Mesendoderm (in vitro differentiated cells): ENCODE measurements at regions not wholly inside any gene's neighbourhood (a gene's known extent, or its start where the extent isn't known, plus 50 kb on each side); places are given as distances from the start of the nearest gene placed in this dataset.

Experiments used
- DNase-seq: peaks from one replicate; pipeline ENCODE4 v3.0.0; 2013
- H2AK5ac ChIP-seq: 2 replicates; pipeline ENCODE4 v1.6.1; 2013; ENCODE audit warnings: low read length, inconsistent platforms
- H2BK120ac ChIP-seq: 2 replicates; pipeline ENCODE4 v1.6.1; 2013; ENCODE audit warnings: low read depth, mild to moderate bottlenecking, low read length, moderate library complexity, mixed read lengths
- H2BK15ac ChIP-seq: replicated peaks from 2 replicates; pipeline ENCODE4 v1.6.1; 2013; ENCODE audit warnings: low read depth, mild to moderate bottlenecking, moderate library complexity
- H2BK5ac ChIP-seq: 2 replicates; pipeline ENCODE4 v1.6.1; 2013; ENCODE audit warnings: low read length, inconsistent platforms
- H3K18ac ChIP-seq: 2 replicates; pipeline ENCODE4 v1.6.1; 2013; ENCODE audit warnings: mild to moderate bottlenecking, low read length, mixed read lengths
- H3K23ac ChIP-seq: one replicate; pipeline ENCODE4 v1.6.1; 2013; ENCODE audit warnings: low read length
- H3K27ac ChIP-seq: 2 replicates; pipeline ENCODE4 v1.5.1; 2013; ENCODE audit warnings: low read depth, mild to moderate bottlenecking, inconsistent platforms, low read length, moderate library complexity
- H3K27me3 ChIP-seq: 2 replicates; pipeline ENCODE4 v1.6.1; 2013; ENCODE audit warnings: low read length, control low read depth, mild to moderate bottlenecking, inconsistent platforms; ENCODE audit not compliant: insufficient read depth, poor library complexity
- H3K36me3 ChIP-seq: 2 replicates; pipeline ENCODE4 v1.6.1; 2013; ENCODE audit warnings: low read length, inconsistent platforms; ENCODE audit not compliant: control insufficient read depth, insufficient read depth
- H3K4ac ChIP-seq: one replicate; pipeline ENCODE4 v1.6.1; 2013; ENCODE audit warnings: low read depth, mild to moderate bottlenecking, low read length, moderate library complexity
- H3K4me1 ChIP-seq: 2 replicates; pipeline ENCODE4 v1.6.1; 2013; ENCODE audit warnings: low read depth, low read length, inconsistent platforms; ENCODE audit not compliant: control insufficient read depth
- H3K4me2 ChIP-seq: 2 replicates; pipeline ENCODE4 v1.6.1; 2013; ENCODE audit warnings: low read length
- H3K4me3 ChIP-seq: 2 replicates; pipeline ENCODE4 v1.5.1; 2013; ENCODE audit warnings: mild to moderate bottlenecking, low read length
- H3K56ac ChIP-seq: one replicate; pipeline ENCODE4 v1.6.1; 2013; ENCODE audit warnings: low read length
- H3K79me1 ChIP-seq: 2 replicates; pipeline ENCODE4 v1.6.1; 2013; ENCODE audit warnings: low read length, inconsistent platforms
- H3K79me2 ChIP-seq: 2 replicates; pipeline ENCODE4 v1.6.1; 2013; ENCODE audit warnings: mild to moderate bottlenecking, low read length; ENCODE audit not compliant: control insufficient read depth, insufficient read depth
- H3K9ac ChIP-seq: 2 replicates; pipeline ENCODE4 v1.6.1; 2013; ENCODE audit warnings: low read length, inconsistent platforms
- H4K5ac ChIP-seq: one replicate; pipeline ENCODE4 v1.6.1; 2013; ENCODE audit warnings: low read length
- H4K8ac ChIP-seq: one replicate; pipeline ENCODE4 v1.6.1; 2013; ENCODE audit warnings: low read depth, mild to moderate bottlenecking, control low read depth, low read length, moderate library complexity
- WGBS: extraction: QIAGEN DNeasy Blood & Tissue Kit; methylation state at CpG from one replicate; pipeline ENCODE4 v1.1.7; 2013; ENCODE audit warnings: low lambda C conversion rate, missing lambda C conversion rate; ENCODE audit not compliant: insufficient coverage; ENCODE audit errors: extremely low coverage; 5-methylcytosine and 5-hydroxymethylcytosine counted together

DNA sequence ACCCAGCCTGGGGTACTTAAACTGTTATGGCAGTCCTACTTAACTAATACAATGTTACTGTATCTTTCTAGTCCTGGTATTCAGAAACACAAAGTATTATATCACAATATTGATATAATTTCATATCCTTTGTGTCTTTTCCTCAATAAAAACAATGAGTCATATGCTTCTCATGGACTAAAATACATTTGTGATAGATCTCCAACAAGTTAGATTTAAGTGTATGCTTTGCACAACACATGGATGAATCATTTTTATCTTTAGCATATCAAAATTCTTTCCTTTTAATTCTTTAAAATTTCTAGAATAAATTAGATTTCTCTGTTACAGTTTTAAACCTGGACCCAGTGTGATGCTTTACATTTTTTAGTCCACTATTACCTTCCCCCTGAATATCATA lies 1357.8 kb upstream of the ATXN8OS start:
- no peaks in the 10 kb centered on the region for H3K36me3 ChIP-seq
- no peak for DNase-seq
- H2BK5ac ChIP-seq: no peak overlapping the region
- no peaks in the 10 kb centered on the region for H3K79me1 ChIP-seq
- no peak overlapping the region for H4K8ac ChIP-seq
- no peak overlapping the region for H3K27ac ChIP-seq
- H3K27me3 ChIP-seq: no peaks in the 10 kb centered on the region
- no peak overlapping the region for H3K56ac ChIP-seq
- no peak overlapping the region for H3K4me2 ChIP-seq
- H3K4me3 ChIP-seq: no peak overlapping the region
- H3K79me2 ChIP-seq: no peaks in the 10 kb centered on the region
- H2BK15ac ChIP-seq: no peak overlapping the region
- H3K23ac ChIP-seq: no peak overlapping the region
- no peaks in the 10 kb centered on the region for H3K4me1 ChIP-seq
- H2BK120ac ChIP-seq: no peak overlapping the region
- H2AK5ac ChIP-seq: no peak overlapping the region
- no peak overlapping the region for H3K4ac ChIP-seq
- no peak overlapping the region for H3K9ac ChIP-seq
- no peak overlapping the region for H3K18ac ChIP-seq
- H4K5ac ChIP-seq: no peak overlapping the region

DNA sequence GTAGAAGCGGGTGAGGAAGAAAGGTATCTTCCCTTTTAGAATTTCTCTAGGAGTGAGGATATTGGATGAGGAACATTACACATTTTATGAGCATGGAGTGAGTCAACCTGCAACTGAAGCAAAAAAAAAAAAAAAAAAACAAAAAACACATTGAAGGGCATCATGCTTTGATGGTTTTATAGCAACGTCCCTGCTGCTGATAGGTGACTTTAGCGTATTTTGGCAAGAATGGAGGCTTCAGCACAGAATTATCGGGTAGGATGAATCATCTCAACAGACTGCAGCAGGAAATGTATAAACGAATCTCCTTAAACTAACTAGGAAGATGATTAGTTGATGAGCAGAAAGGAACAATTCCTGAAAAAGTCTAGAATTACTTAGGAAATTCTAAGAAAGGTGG lies 1359.6 kb upstream of the ATXN8OS start:
- no peak for DNase-seq

DNA sequence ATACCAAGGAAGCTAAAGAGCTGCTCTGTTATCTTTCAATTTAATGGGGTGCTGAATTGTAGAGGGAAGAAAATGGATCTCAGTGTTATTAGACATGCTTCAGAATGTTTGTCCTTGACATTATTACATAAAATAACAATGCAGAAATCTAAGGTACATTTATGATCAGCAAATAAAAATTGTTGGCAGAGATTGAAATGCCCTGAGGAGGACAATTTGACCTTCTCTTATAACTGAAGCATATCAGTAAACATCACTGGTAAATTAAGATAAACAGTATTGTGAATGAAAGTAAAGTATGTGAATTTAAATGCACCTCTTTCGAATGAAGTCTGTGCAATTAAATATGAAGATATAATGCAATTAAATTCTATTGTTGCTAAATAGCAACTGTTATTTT lies 1362.1 kb upstream of the ATXN8OS start:
- WGBS: 100% methylated on average over 1 of the region's 1 CpG

More for the DNA sequence above, 1359.6 kb upstream of the ATXN8OS start:
- H4K5ac ChIP-seq: no peak overlapping the region
- H2BK5ac ChIP-seq: no peak overlapping the region
- no peak overlapping the region for H3K9ac ChIP-seq
- no peaks in the 10 kb centered on the region for H3K27me3 ChIP-seq
- H3K18ac ChIP-seq: no peak overlapping the region
- no peak overlapping the region for H3K27ac ChIP-seq
- no peaks in the 10 kb centered on the region for H3K36me3 ChIP-seq
- H3K79me2 ChIP-seq: no peaks in the 10 kb centered on the region
- H2AK5ac ChIP-seq: no peak overlapping the region
- H4K8ac ChIP-seq: no peak overlapping the region
- no peak overlapping the region for H2BK15ac ChIP-seq
- no peaks in the 10 kb centered on the region for H3K4me1 ChIP-seq
- WGBS: no CpG with 5 or more reads among the region's 5 CpGs
- H2BK120ac ChIP-seq: no peak overlapping the region
- no peak overlapping the region for H3K4ac ChIP-seq
- H3K4me2 ChIP-seq: no peak overlapping the region
- no peaks in the 10 kb centered on the region for H3K79me1 ChIP-seq
- H3K23ac ChIP-seq: no peak overlapping the region
- no peak overlapping the region for H3K4me3 ChIP-seq
- H3K56ac ChIP-seq: no peak overlapping the region

DNA sequence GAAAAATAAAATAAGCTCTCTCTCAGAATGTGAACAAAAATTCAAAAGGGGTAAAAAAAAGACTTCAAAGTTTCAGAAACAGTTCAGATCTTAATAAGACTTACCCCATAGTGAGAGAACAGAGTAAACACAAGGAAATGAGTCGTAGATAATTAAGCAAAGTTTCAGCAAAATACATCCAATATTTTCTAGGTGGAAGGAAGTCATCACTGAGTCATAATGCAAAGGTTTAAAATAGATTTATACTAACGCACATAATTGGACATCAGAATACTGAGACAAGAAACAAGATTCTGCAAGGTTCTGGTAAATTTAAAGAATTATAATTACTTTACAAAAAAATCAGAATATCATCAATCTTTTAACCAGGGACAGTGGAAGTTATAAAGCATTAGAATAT lies 1370.7 kb upstream of the ATXN8OS start:
- WGBS: no CpG with 5 or more reads among the region's 2 CpGs
- Histone ChIP-seq H3K27me3 (no peaks in the 10 kb centered on the region), H2BK120ac (no peak overlapping the region), H2AK5ac (no peak overlapping the region), H2BK5ac (no peak overlapping the region), H3K4me3 (no peak overlapping the region), H3K79me2 (no peaks in the 10 kb centered on the region), H3K27ac (no peak overlapping the region), H3K79me1 (no peaks in the 10 kb centered on the region), H3K4me1 (no peaks in the 10 kb centered on the region), H3K56ac (no peak overlapping the region), H3K9ac (no peak overlapping the region), H3K18ac (no peak overlapping the region), H3K36me3 (no peaks in the 10 kb centered on the region), H4K5ac (no peak overlapping the region), H3K4ac (no peak overlapping the region), H4K8ac (no peak overlapping the region), H3K23ac (no peak overlapping the region), H3K4me2 (no peak overlapping the region), H2BK15ac (no peak overlapping the region)
- DNase-seq: no peak

More for the DNA sequence above, 1362.1 kb upstream of the ATXN8OS start:
- H4K5ac ChIP-seq: no peak overlapping the region
- H3K4me1 ChIP-seq: no peaks in the 10 kb centered on the region
- H2AK5ac ChIP-seq: no peak overlapping the region
- no peak overlapping the region for H4K8ac ChIP-seq
- H3K27me3 ChIP-seq: no peaks in the 10 kb centered on the region
- H2BK5ac ChIP-seq: no peak overlapping the region
- H3K18ac ChIP-seq: no peak overlapping the region
- H3K36me3 ChIP-seq: no peaks in the 10 kb centered on the region
- no peaks in the 10 kb centered on the region for H3K79me1 ChIP-seq
- H3K9ac ChIP-seq: no peak overlapping the region
- no peak overlapping the region for H3K4me2 ChIP-seq
- H3K79me2 ChIP-seq: no peaks in the 10 kb centered on the region
- H3K4ac ChIP-seq: no peak overlapping the region
- DNase-seq: no peak
- no peak overlapping the region for H3K4me3 ChIP-seq
- H2BK120ac ChIP-seq: no peak overlapping the region
- no peak overlapping the region for H3K23ac ChIP-seq
- no peak overlapping the region for H2BK15ac ChIP-seq
- H3K56ac ChIP-seq: no peak overlapping the region
- H3K27ac ChIP-seq: no peak overlapping the region

- Histone ChIP-seq H3K4me1 (no peaks in the 10 kb centered on the region), H3K79me2 (no peaks in the 10 kb centered on the region), H2BK120ac (no peak overlapping the region), H2AK5ac (no peak overlapping the region), H3K27me3 (no peaks in the 10 kb centered on the region), H3K79me1 (no peaks in the 10 kb centered on the region), H3K36me3 (no peaks in the 10 kb centered on the region), H3K56ac (no peak overlapping the region), H3K9ac (no peak overlapping the region), H2BK5ac (no peak overlapping the region), H3K18ac (no peak overlapping the region), H3K4me3 (no peak overlapping the region), H4K5ac (no peak overlapping the region), H3K27ac (no peak overlapping the region), H3K23ac (no peak overlapping the region), H3K4me2 (no peak overlapping the region), H4K8ac (no peak overlapping the region), H3K4ac (no peak overlapping the region), H2BK15ac (no peak overlapping the region)
- WGBS: 100% methylated on average over 1 of the region's 4 CpGs
- no peak for DNase-seq
These were observed 1379.8 kb upstream of the ATXN8OS start for GRCh38 chr13:68727798-68728197.

DNA sequence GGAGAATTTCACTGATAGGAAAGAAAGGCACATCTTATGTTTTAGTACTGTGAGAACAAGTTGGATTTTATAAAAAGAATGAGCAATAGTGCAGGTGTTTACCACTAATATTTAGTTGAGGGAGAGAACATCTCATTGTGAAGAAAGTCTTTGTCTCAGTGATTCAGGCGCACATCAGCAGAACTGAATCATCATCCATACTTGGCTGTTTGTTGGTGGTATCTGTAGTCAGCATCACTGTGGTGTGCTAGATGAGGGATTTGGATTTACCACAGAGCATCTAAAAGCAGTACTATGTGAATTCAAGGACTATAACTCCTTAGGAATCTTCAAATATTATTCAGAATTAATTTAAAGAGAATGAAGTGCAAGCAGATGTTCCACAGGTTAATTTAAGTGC lies 1380.5 kb upstream of the ATXN8OS start:
- WGBS: no CpG with 5 or more reads among the region's 1 CpG
- Histone ChIP-seq H3K79me1 (no peaks in the 10 kb centered on the region), H3K18ac (no peak overlapping the region), H3K9ac (no peak overlapping the region), H3K23ac (no peak overlapping the region), H3K4me1 (no peaks in the 10 kb centered on the region), H2BK120ac (no peak overlapping the region), H3K4ac (no peak overlapping the region), H3K27ac (no peak overlapping the region), H2AK5ac (no peak overlapping the region), H4K8ac (no peak overlapping the region), H2BK15ac (no peak overlapping the region), H3K36me3 (no peaks in the 10 kb centered on the region), H3K79me2 (no peaks in the 10 kb centered on the region), H3K4me2 (no peak overlapping the region), H3K56ac (no peak overlapping the region), H3K27me3 (no peaks in the 10 kb centered on the region), H4K5ac (no peak overlapping the region), H3K4me3 (no peak overlapping the region), H2BK5ac (no peak overlapping the region)
- DNase-seq: no peak
